PFSK-1 (cell line): ENCODE measurements at regions not wholly inside any gene's neighbourhood (a gene's known extent, or its start where the extent isn't known, plus 50 kb on each side); places are given as distances from the start of the nearest gene placed in this dataset.

Experiments used
- FOXP2 ChIP-seq: optimal IDR thresholded peaks from 2 replicates; pipeline ENCODE3; 2011; ENCODE audit warnings: borderline replicate concordance, control low read depth, inconsistent platforms; ENCODE audit not compliant: insufficient read depth; ENCODE audit errors: extremely low read length, extremely low read depth
- POLR2AphosphoS5 ChIP-seq: IDR thresholded peaks from 2 replicates; pipeline ENCODE4 v1.6.1; 2012; ENCODE audit warnings: low read depth, mild to moderate bottlenecking, control low read depth, low read length, moderate library complexity
- SIN3A ChIP-seq: IDR thresholded peaks from 2 replicates; pipeline ENCODE4 v1.6.1; 2012; ENCODE audit warnings: mild to moderate bottlenecking, low read length, moderate library complexity, borderline replicate concordance; ENCODE audit not compliant: insufficient read depth
- TAF1 ChIP-seq: IDR thresholded peaks from 2 replicates; pipeline ENCODE4 v1.6.1; 2012; ENCODE audit warnings: low read length, control low read depth, borderline replicate concordance; ENCODE audit not compliant: insufficient read depth
- TF ChIP-seq, protein P1 (sequence below), 2 experiments: IDR thresholded peaks; 2 replicates each; pipeline versions ENCODE4 v1.6.1 to v1.8.0; 2011 to 2012; ENCODE audit warnings: low read depth in 2 of 2, low read length in 2 of 2, control low read depth in 1 of 2, inconsistent platforms in 1 of 2, mild to moderate bottlenecking in 1 of 2, moderate library complexity in 1 of 2; ENCODE audit not compliant: insufficient read depth in 1 of 2

DNA sequence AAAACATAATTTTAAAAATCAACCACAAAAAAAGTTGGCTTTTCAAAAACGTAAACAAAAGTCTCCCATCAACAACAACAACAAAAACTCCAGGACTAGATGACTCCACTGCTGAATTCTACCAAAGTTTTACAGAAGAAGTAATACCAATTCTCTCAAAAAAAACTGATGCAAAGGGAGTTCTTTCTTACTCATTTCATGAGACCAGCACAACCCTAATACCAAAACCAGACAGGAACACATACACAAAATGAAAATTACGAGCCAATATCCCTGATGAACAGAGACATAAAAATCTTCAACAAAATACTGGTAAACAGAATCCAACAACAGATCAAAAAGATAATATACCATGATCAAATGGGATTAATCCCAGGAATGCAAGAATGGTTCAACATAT, 147.3 kb downstream of the BTG1 start:
- TF ChIP-seq, protein P1, sequence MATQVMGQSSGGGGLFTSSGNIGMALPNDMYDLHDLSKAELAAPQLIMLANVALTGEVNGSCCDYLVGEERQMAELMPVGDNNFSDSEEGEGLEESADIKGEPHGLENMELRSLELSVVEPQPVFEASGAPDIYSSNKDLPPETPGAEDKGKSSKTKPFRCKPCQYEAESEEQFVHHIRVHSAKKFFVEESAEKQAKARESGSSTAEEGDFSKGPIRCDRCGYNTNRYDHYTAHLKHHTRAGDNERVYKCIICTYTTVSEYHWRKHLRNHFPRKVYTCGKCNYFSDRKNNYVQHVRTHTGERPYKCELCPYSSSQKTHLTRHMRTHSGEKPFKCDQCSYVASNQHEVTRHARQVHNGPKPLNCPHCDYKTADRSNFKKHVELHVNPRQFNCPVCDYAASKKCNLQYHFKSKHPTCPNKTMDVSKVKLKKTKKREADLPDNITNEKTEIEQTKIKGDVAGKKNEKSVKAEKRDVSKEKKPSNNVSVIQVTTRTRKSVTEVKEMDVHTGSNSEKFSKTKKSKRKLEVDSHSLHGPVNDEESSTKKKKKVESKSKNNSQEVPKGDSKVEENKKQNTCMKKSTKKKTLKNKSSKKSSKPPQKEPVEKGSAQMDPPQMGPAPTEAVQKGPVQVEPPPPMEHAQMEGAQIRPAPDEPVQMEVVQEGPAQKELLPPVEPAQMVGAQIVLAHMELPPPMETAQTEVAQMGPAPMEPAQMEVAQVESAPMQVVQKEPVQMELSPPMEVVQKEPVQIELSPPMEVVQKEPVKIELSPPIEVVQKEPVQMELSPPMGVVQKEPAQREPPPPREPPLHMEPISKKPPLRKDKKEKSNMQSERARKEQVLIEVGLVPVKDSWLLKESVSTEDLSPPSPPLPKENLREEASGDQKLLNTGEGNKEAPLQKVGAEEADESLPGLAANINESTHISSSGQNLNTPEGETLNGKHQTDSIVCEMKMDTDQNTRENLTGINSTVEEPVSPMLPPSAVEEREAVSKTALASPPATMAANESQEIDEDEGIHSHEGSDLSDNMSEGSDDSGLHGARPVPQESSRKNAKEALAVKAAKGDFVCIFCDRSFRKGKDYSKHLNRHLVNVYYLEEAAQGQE (IDR thresholded peaks at IDR 0.05; ENCODE audit: insufficient read depth in 1 of 2, low read depth in 2 of 2, low read length in 2 of 2) = no peak
- TF ChIP-seq TAF1 (no peak), SIN3A (no peak), POLR2AphosphoS5 (no peak), FOXP2 (no peak)

GRCh38 chr12:91994208-91994797, 151.3 kb downstream of the BTG1 start:
- TF ChIP-seq, protein P1 (IDR thresholded peaks at IDR 0.05; ENCODE audit: insufficient read depth in 1 of 2, low read depth in 2 of 2, low read length in 2 of 2) = no peak
- TF ChIP-seq POLR2AphosphoS5 (no peak), SIN3A (no peak), FOXP2 (no peak), TAF1 (no peak)

DNA sequence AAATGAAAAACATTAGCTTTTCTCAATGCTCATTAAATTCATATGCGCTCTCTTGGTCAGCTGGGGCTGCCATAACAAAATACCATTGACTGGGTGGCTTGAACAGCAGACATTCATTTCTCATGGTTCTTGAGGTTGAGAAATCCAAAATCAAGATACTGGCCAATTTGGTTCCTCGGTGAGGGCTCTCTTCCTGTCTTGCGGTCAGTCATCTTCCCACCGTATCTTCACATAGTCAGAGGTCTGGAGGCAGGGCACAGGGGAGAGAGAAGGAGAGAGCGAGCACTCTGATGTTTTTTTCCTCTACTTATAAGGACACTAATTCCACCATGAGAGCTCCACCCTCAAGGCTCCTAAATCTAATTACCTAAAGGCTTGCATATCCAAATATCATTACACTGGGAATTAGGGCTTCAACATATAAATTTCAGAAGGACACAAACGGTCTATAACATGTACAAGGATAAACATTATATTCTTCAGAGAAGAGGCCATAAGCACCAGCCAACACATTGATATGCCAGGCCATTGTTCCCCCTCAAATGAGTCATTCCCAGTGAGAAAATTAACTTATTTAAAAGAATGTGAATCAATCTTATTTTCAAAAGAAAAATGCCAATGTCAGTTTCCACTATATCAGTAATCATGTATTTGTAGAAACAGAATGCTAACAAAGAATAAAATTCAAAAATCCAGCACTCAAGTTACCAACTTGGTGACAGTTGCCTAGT, 152.2 kb downstream of the BTG1 start:
- TF ChIP-seq POLR2AphosphoS5 (no peak), SIN3A (no peak), TAF1 (no peak), FOXP2 (no peak)
- TF ChIP-seq, protein P1 (IDR thresholded peaks at IDR 0.05; ENCODE audit: insufficient read depth in 1 of 2, low read depth in 2 of 2, low read length in 2 of 2) = no peak

DNA sequence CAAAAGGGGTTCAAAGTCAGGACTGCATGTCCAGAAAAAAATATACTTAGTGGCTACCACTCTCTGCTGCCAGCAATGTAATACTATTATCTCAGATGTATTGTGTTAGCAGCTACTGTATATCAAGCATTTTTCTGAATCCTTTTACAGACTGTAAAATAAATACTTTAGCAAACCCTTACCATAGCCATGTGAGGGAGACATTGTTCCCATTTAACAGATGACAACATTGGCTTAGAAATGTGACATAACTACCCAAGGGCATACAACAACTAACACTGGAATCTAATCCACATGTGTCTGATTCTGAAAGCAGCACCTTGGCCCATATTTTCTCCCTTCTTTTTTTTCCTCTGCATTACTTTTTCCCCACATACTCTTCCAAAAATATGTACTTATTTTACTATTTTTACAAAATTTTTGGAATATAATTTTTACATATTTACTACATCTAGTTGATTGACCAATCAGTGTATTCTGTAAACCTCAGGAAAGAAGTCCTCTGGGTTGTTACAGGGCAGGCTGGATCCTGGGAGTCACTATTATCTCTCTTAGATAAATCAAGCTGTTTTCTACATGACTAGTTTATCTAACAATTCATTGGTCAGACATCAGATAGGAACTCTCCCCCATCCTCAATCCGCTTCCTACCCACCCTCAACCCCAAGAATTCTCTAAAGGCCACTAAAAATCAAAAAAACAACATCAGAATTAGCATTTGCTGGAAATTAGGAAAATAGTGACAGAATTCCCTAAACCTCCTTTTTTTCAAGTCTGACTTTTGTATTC, 154.1 kb downstream of the BTG1 start:
- TF ChIP-seq POLR2AphosphoS5 (no peak), FOXP2 (no peak), SIN3A (no peak), TAF1 (no peak)
- TF ChIP-seq, protein P1 (IDR thresholded peaks at IDR 0.05; ENCODE audit: insufficient read depth in 1 of 2, low read depth in 2 of 2, low read length in 2 of 2) = no peak
